Sigmoid colon (tissue), 4 donors: ENCODE measurements at regions not wholly inside any gene's neighbourhood (a gene's known extent, or its start where the extent isn't known, plus 50 kb on each side); places are given as distances from the start of the nearest gene placed in this dataset.

Experiments used
- EP300 ChIP-seq, 4 donors: sonication (generic); formaldehyde crosslinking; IDR thresholded peaks; one replicate each; pipeline ENCODE4 v1.6.1; 2017; ENCODE audit warnings: antibody characterized with exemption in 4 of 4
- POLR2AphosphoS5 ChIP-seq, 4 donors: sonication (generic); formaldehyde crosslinking; IDR thresholded peaks; one replicate each; pipeline ENCODE4 v1.6.1; 2017; ENCODE audit warnings: antibody characterized with exemption in 4 of 4
- TF ChIP-seq, protein P1 (sequence below), 4 experiments: fragments of 450-650 bp in 3 of 4; fragments of 200-600 bp in 1 of 4; IDR thresholded peaks; one replicate each; pipeline ENCODE4 v1.5.1; 2016 to 2019; ENCODE audit warnings: antibody characterized with exemption in 4 of 4, mild to moderate bottlenecking in 3 of 4, moderate library complexity in 2 of 4

- TF ChIP-seq, protein P1, sequence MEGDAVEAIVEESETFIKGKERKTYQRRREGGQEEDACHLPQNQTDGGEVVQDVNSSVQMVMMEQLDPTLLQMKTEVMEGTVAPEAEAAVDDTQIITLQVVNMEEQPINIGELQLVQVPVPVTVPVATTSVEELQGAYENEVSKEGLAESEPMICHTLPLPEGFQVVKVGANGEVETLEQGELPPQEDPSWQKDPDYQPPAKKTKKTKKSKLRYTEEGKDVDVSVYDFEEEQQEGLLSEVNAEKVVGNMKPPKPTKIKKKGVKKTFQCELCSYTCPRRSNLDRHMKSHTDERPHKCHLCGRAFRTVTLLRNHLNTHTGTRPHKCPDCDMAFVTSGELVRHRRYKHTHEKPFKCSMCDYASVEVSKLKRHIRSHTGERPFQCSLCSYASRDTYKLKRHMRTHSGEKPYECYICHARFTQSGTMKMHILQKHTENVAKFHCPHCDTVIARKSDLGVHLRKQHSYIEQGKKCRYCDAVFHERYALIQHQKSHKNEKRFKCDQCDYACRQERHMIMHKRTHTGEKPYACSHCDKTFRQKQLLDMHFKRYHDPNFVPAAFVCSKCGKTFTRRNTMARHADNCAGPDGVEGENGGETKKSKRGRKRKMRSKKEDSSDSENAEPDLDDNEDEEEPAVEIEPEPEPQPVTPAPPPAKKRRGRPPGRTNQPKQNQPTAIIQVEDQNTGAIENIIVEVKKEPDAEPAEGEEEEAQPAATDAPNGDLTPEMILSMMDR (IDR thresholded peaks at IDR 0.05): no peak
- no peak for TF ChIP-seq POLR2AphosphoS5 (IDR thresholded peaks at IDR 0.05)
- TF ChIP-seq EP300 (IDR thresholded peaks at IDR 0.05): no peak
Measured at GRCh38 chr2:20538308-20539132, 91.6 kb downstream of the RHOB start.
